SK-N-MC (cell line): ENCODE measurements at regions not wholly inside any gene's neighbourhood (a gene's known extent, or its start where the extent isn't known, plus 50 kb on each side); places are given as distances from the start of the nearest gene placed in this dataset.

Source experiments
- EZH2 ChIP-seq: fragments of 200-600 bp; sonication (generic); IDR thresholded peaks from one replicate; pipeline ENCODE4 v1.6.1; 2017; ENCODE audit warnings: antibody characterized with exemption
- POLR2AphosphoS5 ChIP-seq: IDR thresholded peaks from 2 replicates; pipeline ENCODE4 v1.6.1; 2012; ENCODE audit warnings: mild to moderate bottlenecking, low read depth, low read length, borderline replicate concordance

DNA sequence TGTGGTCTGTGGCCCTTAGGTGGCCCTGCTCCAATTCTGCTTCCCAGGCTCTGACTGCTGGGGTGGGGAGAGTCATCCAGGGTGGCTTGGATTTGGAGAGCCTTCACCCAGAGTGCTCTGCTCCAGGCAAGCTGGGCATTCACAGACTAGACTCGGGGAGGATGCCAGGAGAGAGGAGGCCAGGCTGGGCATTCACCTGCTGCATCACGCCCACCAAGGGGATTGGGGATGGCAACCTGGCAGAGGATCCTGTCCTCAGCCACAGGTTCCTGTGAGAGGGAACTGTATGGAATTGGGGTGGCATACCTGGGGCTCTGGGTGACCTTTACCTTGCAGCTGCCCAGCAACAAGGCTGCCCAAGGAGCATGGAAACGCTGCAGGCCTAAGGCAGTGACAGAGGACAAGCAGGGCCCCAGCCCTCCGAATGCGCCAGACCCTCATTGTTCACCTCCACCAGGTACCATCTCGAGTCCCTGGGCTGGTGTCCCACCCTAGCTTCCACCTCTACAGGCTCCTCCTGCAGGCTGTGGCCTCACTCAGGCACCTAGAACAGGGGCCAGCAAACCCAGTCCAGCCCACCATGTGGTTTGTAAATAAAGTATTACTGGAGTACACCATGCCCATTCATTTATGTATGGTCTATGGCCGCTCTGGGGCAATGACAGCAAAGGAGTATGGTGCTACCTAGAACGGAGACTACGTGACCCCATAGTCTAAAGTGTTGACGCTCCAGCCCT, 255.3 kb upstream of the RAB6C start:
- TF ChIP-seq POLR2AphosphoS5 (no peak), EZH2 (no peak)
